Upper lobe of right lung (tissue), 1 donor: ENCODE measurements at regions not wholly inside any gene's neighbourhood (a gene's known extent, or its start where the extent isn't known, plus 50 kb on each side); places are given as distances from the start of the nearest gene placed in this dataset.

Experiments
- ATAC-seq: fragments of 200-7000 bp; cut with Tn5 transposase; one replicate; pipeline ENCODE4 v1.9.1; 2020; ENCODE audit warnings: mild to moderate bottlenecking, moderate library complexity
- DNase-seq: peaks from one replicate; pipeline ENCODE4 v3.0.0-alpha.2; 2020
- H3K27ac ChIP-seq: fragments of 200-600 bp; one replicate; pipeline ENCODE4 v1.8.0; 2022
- H3K27me3 ChIP-seq: fragments of 200-600 bp; one replicate; pipeline ENCODE4 v1.8.0; 2022; ENCODE audit warnings: mild to moderate bottlenecking
- H3K36me3 ChIP-seq: fragments of 200-600 bp; one replicate; pipeline ENCODE4 v1.8.0; 2022
- H3K4me1 ChIP-seq: fragments of 200-600 bp; one replicate; pipeline ENCODE4 v1.8.0; 2022
- H3K4me3 ChIP-seq: fragments of 200-600 bp; one replicate; pipeline ENCODE4 v1.8.0; 2022; ENCODE audit warnings: mild to moderate bottlenecking
- H3K9me3 ChIP-seq: fragments of 200-600 bp; one replicate; pipeline ENCODE4 v1.8.0; 2022
- CTCF ChIP-seq: fragments of 200-600 bp; IDR thresholded peaks from one replicate; pipeline ENCODE4 v1.8.0; 2022; ENCODE audit warnings: antibody characterized with exemption
- intact Hi-C: fragments of 100-400 bp; cut with DNase I; formaldehyde crosslinking; loops from one replicate; pipeline ENCODE4 v1.11.0; 2022
- donor health status: DM: no; HTN: yes; CAD: no; lungs with severe emphysema.

- Histone ChIP-seq H3K27ac (no peak overlapping the region), H3K9me3 (no peaks in the 10 kb centered on the region), H3K27me3 (no peaks in the 10 kb centered on the region), H3K4me1 (no peaks in the 10 kb centered on the region), H3K4me3 (no peak overlapping the region), H3K36me3 (no peaks in the 10 kb centered on the region)
- intact Hi-C loops, result no loop called here
- TF ChIP-seq CTCF, result no peak
- no peak for ATAC-seq
- no peak for DNase-seq
Observed at GRCh38 chrX:25279510-25279909, 263.7 kb upstream of the ARX start.

DNA sequence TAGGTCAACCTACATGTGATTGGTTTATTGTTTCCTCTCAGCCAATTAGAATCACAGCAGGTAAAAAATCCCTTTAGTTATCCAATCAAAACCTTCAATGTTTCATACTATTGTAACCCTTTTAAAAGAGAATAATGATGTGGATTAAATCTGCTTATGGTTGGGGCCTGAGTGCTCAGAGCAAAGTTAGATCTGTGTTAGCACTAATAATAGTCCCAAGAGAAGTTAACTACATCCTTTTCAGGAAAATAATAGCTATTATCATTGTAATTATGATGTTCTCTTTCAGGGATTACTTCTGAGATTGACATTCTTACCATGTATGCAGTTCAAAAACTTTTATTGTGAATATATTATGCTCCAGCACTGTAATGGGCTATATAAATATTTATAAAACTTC is 262.6 kb upstream of the ARX start:
- no peak for TF ChIP-seq CTCF

GRCh38 chrX:25277574-25277973 is 261.8 kb upstream of the ARX start:
- intact Hi-C loops, result no loop called here
- no peaks in the 10 kb centered on the region for H3K27me3 ChIP-seq

More for the DNA sequence above, 262.6 kb upstream of the ARX start:
- Histone ChIP-seq H3K4me3 (no peak overlapping the region), H3K9me3 (no peaks in the 10 kb centered on the region), H3K4me1 (no peaks in the 10 kb centered on the region), H3K36me3 (no peaks in the 10 kb centered on the region), H3K27ac (no peak overlapping the region), H3K27me3 (no peaks in the 10 kb centered on the region)
- intact Hi-C loops, result no loop called here
- ATAC-seq (no peak), DNase-seq (no peak)

DNA sequence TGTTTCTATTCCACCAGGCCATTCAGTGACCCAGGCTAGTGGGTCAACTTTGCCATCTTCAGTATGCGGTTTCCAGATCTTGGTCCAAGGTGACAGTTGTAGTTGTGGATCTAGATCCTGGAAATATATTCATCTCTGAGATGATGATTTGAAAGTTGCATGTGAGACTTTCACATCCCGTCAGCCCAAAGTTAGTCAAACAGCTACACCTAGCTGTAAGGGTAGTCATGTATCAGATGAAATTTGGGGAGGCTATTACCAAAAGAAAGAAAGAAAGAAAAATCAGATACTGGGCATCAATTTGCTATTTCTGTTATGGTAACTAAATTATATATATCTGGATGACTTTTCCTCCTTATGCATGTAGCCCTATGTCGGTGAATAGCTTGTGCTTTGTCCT is 259.4 kb upstream of the ARX start:
- TF ChIP-seq CTCF, result no peak
- H3K36me3 ChIP-seq, result no peaks in the 10 kb centered on the region
- intact Hi-C loops, result no loop called here
- DNase-seq (no peak), ATAC-seq (no peak)
- H3K27me3 ChIP-seq, result no peaks in the 10 kb centered on the region
- H3K27ac ChIP-seq, result no peak overlapping the region
- no peak overlapping the region for H3K4me3 ChIP-seq
- H3K4me1 ChIP-seq, result no peaks in the 10 kb centered on the region
- no peaks in the 10 kb centered on the region for H3K9me3 ChIP-seq

More at GRCh38 chrX:25277574-25277973, 261.8 kb upstream of the ARX start:
- Histone ChIP-seq H3K4me3 (no peak overlapping the region), H3K9me3 (no peaks in the 10 kb centered on the region), H3K4me1 (no peaks in the 10 kb centered on the region), H3K36me3 (no peaks in the 10 kb centered on the region), H3K27ac (no peak overlapping the region)
- DNase-seq (no peak), ATAC-seq (no peak)
- no peak for TF ChIP-seq CTCF

GRCh38 chrX:25241461-25241860 is 225.7 kb upstream of the ARX start:
- Histone ChIP-seq H3K36me3 (no peaks in the 10 kb centered on the region), H3K27me3 (no peaks in the 10 kb centered on the region), H3K27ac (no peak overlapping the region), H3K4me1 (no peaks in the 10 kb centered on the region), H3K4me3 (no peak overlapping the region), H3K9me3 (no peaks in the 10 kb centered on the region)
- DNase-seq, result no peak
- TF ChIP-seq CTCF, result no peak
- intact Hi-C loops, result no loop called here
- no peak for ATAC-seq

GRCh38 chrX:25226151-25226550 is 210.4 kb upstream of the ARX start:
- ATAC-seq (no peak), DNase-seq (no peak)
- no peaks in the 10 kb centered on the region for H3K27me3 ChIP-seq
- H3K4me3 ChIP-seq, result no peak overlapping the region
- no peaks in the 10 kb centered on the region for H3K36me3 ChIP-seq
- no peak overlapping the region for H3K27ac ChIP-seq
- intact Hi-C loops, result no loop called here
- TF ChIP-seq CTCF, result no peak
- H3K9me3 ChIP-seq, result no peaks in the 10 kb centered on the region
- H3K4me1 ChIP-seq, result no peaks in the 10 kb centered on the region
